Type B pancreatic cell (in vitro differentiated cells): ENCODE measurements at regions not wholly inside any gene's neighbourhood (a gene's known extent, or its start where the extent isn't known, plus 50 kb on each side); places are given as distances from the start of the nearest gene placed in this dataset.

Source experiments
- DNase-seq: peaks from one replicate; pipeline ENCODE4 v3.0.0; 2021; ENCODE audit warnings: mixed read lengths; ENCODE audit not compliant: unreplicated experiment; ENCODE audit errors: extremely low spot score
- H3K27ac Mint-ChIP-seq: 2 replicates; pipeline ENCODE4 v1.8.0; 2021; ENCODE audit warnings: mild to moderate bottlenecking, mixed read lengths
- H3K27me3 Mint-ChIP-seq: 2 replicates; pipeline ENCODE4 v1.8.0; 2021; ENCODE audit warnings: mixed read lengths
- H3K36me3 Mint-ChIP-seq: 2 replicates; pipeline ENCODE4 v1.8.0; 2021; ENCODE audit warnings: mixed read lengths
- H3K4me1 Mint-ChIP-seq: one replicate; pipeline ENCODE4 v1.8.0; 2021; ENCODE audit warnings: mixed read lengths; ENCODE audit not compliant: unreplicated experiment
- H3K4me3 Mint-ChIP-seq: 2 replicates; pipeline ENCODE4 v1.8.0; 2021; ENCODE audit warnings: mild to moderate bottlenecking, mixed read lengths
- H3K9me3 Mint-ChIP-seq: 2 replicates; pipeline ENCODE4 v1.8.0; 2021; ENCODE audit warnings: mixed read lengths
- TF ChIP-seq, protein P1 (sequence below): fragments of 200-600 bp; sonication (generic); conservative IDR thresholded peaks from 2 replicates; pipeline ENCODE4 v1.5.0; 2021; ENCODE audit warnings: antibody characterized with exemption, mild to moderate bottlenecking

GRCh38 chr11:71371674-71372069 lies 76.5 kb downstream of the DHCR7 start:
- TF ChIP-seq, protein P1, sequence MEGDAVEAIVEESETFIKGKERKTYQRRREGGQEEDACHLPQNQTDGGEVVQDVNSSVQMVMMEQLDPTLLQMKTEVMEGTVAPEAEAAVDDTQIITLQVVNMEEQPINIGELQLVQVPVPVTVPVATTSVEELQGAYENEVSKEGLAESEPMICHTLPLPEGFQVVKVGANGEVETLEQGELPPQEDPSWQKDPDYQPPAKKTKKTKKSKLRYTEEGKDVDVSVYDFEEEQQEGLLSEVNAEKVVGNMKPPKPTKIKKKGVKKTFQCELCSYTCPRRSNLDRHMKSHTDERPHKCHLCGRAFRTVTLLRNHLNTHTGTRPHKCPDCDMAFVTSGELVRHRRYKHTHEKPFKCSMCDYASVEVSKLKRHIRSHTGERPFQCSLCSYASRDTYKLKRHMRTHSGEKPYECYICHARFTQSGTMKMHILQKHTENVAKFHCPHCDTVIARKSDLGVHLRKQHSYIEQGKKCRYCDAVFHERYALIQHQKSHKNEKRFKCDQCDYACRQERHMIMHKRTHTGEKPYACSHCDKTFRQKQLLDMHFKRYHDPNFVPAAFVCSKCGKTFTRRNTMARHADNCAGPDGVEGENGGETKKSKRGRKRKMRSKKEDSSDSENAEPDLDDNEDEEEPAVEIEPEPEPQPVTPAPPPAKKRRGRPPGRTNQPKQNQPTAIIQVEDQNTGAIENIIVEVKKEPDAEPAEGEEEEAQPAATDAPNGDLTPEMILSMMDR, result no peak
- H3K36me3 Mint-ChIP-seq, result peaks cover 6% of the 10 kb centered on the region
- peaks cover 6% of the 10 kb centered on the region for H3K4me1 Mint-ChIP-seq
- H3K27me3 Mint-ChIP-seq, result peaks cover 11% of the 10 kb centered on the region
- no peak overlapping the region for H3K4me3 Mint-ChIP-seq
- no peak overlapping the region for H3K27ac Mint-ChIP-seq
- no peaks in the 10 kb centered on the region for H3K9me3 Mint-ChIP-seq
- DNase-seq, result no peak

GRCh38 chr11:71370895-71371673 lies 77.1 kb downstream of the DHCR7 start:
- Mint-ChIP-seq H3K27ac (no peak overlapping the region), H3K27me3 (peaks cover 5% of the 10 kb centered on the region), H3K9me3 (no peaks in the 10 kb centered on the region), H3K4me1 (peaks cover 6% of the 10 kb centered on the region), H3K4me3 (no peak overlapping the region), H3K36me3 (peaks cover 2% of the 10 kb centered on the region)
- DNase-seq, result no peak
- TF ChIP-seq, protein P1, result no peak

DNA sequence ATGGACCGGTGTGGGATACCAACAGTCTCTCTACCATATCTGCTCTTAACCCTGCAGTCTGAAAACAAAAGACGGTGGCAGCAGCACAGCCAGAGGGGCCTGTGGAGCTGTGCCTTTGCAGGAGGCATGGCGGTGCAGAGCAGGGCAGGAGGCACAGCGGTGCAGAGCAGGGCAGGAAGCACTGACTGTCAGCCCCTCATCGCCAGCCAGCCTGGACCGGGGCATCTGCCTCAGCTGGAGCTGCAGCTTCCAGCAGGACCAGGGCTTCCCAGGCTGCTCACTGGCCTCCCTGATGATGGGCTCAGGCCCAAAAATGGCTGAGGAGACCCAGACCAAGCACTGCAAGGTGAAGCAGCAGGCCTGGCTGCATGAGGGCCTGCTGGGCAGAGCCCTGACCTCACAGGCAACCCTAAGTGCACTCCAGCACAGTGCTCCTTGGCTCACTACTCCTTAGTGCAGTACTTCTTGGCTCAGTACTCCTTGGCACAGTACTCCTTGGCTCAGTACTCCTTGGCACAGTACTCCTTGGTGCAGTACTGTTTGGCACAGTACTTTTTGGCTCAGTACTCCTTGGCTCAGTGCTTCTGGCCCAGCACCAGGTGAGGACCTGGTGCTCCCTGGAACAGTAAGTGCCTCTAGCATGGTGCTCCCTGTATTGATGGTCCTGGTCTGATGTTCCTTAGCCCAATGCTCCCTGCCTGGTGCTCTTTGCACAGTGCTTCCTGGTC lies 78.0 kb downstream of the DHCR7 start:
- Mint-ChIP-seq H3K27me3 (peaks cover under 1% of the 10 kb centered on the region), H3K36me3 (no peaks in the 10 kb centered on the region), H3K4me1 (peaks cover 6% of the 10 kb centered on the region), H3K9me3 (no peaks in the 10 kb centered on the region), H3K27ac (no peak overlapping the region), H3K4me3 (no peak overlapping the region)
- TF ChIP-seq, protein P1, result no peak
- DNase-seq, result no peak

DNA sequence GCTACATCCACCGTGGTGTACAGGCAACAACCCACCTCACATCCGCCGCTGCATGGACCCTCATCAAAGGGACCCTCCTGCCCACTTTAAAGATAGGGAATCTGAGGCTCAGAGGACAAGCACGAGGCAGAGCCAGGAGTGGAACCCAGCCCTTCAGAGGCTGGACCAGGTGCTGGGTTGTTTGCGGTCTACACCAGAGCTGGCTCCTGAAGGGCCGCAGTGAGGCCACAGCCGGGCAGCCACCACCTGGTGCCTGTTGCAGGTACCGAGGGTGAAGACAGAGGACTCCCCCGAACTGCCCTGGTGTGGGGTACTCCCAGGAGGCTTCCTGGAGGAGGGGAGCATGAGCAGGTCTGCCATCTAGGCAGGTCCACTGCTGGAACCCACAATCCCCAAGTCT lies 78.8 kb downstream of the DHCR7 start:
- H3K4me3 Mint-ChIP-seq, result no peak overlapping the region
- H3K27ac Mint-ChIP-seq, result no peak overlapping the region
- TF ChIP-seq, protein P1, result no peak

DNA sequence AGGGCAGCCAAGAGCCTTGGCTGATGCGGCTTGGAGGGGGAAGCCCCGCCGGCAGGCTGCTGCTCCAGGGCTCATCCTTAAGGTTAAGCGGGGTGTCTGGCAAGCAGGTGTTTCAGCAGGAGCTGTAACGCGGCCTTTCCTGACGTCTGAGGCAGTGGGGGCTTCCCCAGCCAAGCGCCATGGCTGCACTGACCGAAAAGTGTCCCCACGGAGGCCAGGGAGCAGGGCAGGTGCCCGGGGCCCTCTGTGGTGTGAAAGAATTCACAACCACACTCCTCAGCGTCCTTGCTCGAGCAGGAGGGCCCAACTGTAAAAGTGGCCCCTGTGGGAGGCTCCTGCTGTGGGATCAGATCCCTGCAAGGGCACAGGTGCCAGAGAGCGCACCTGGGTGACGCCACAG lies 79.2 kb downstream of the DHCR7 start:
- Mint-ChIP-seq H3K9me3 (no peaks in the 10 kb centered on the region), H3K27ac (no peak overlapping the region), H3K4me3 (no peak overlapping the region), H3K36me3 (no peaks in the 10 kb centered on the region), H3K4me1 (peaks cover 5% of the 10 kb centered on the region), H3K27me3 (no peaks in the 10 kb centered on the region)
- TF ChIP-seq, protein P1, result no peak
- no peak for DNase-seq

More for the DNA sequence above, 78.8 kb downstream of the DHCR7 start:
- H3K4me1 Mint-ChIP-seq, result peaks cover 6% of the 10 kb centered on the region
- no peaks in the 10 kb centered on the region for H3K27me3 Mint-ChIP-seq
- H3K9me3 Mint-ChIP-seq, result no peaks in the 10 kb centered on the region
- DNase-seq, result no peak
- H3K36me3 Mint-ChIP-seq, result no peaks in the 10 kb centered on the region
